DMS79 treated with DMSO at 0.1 percent for 48 hours (cell line): ENCODE measurements at regions not wholly inside any gene's neighbourhood (a gene's known extent, or its start where the extent isn't known, plus 50 kb on each side); places are given as distances from the start of the nearest gene placed in this dataset.

Experiments
- DNase-seq: peaks from one replicate; lab custom pipeline; 2025; lab: John Stamatoyannopoulos, UW

DNA sequence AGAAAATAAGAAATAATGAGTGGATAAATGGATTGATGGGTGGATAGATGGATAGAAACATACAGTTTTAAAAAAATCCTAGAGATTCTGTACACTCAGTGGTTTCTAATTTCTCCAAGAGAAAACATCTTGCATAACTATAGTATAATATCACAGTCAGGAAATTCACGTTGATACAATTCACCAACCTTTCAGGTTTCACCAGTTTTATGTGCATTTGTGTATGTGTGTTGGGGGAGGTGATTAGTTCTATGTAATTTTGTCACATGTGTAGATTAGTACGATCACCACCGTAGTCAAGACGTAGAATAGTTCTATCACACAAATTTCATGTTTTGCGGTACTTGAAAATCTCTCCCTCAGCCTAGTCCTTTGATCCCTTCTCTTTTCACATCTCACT lies 288.2 kb upstream of the LRATD1 start:
- DNase-seq: no peak

DNA sequence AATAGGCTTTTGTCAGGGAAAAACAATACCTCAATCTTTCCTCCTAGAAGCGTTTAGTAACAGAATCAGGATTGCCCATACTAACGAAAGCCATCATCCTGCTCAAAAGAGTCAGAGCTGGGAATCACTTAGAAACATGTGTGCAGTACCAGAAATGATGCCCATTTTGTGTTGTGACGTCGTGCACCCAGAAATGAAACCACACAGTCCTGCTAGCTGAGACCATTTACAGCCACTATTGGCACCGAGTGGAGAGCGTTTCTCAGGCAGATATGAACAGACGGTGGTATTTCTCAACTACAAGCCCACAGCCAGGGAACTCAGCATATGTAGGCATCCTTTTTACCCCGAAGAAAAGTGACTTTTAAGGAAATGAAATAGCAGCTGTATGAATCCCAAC lies 284.3 kb upstream of the LRATD1 start:
- no peak for DNase-seq

DNA sequence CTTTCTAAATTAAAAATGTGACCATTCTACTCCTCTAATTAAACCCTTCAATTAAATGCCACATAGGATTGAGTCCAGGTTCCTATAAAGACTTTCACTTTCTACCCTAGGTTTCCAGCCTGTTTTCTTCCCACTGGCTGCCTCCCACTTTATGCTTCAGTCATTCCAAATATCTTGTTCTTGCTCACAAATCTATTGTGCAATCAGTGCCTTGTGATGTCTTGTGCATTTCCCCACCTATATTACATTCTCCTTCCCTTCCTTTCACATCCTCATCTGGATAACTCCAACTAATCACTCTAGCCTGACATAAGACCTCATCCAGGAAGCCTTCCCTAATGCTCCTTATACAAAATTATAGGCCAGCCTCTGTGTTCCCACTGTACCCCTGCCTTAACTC lies 281.7 kb upstream of the LRATD1 start:
- no peak for DNase-seq

DNA sequence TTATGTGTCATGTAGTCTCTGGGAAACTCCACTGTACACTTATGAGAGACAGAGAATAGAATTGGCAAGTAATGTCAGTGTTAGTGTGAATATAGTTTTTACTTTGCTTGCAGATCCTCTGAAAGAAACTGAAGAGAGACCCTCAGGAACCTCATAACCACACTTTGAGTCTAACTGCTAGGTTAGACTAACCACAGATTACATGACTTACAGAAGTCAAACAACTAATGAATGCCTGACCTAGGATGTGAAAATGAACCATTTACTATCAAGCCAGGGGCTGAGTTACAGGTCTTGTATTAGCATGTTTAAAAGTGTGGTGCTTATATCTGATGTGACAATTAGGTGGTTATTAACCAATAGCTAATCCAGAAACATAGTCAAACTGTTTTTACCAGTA lies 280.4 kb upstream of the LRATD1 start:
- no peak for DNase-seq

DNA sequence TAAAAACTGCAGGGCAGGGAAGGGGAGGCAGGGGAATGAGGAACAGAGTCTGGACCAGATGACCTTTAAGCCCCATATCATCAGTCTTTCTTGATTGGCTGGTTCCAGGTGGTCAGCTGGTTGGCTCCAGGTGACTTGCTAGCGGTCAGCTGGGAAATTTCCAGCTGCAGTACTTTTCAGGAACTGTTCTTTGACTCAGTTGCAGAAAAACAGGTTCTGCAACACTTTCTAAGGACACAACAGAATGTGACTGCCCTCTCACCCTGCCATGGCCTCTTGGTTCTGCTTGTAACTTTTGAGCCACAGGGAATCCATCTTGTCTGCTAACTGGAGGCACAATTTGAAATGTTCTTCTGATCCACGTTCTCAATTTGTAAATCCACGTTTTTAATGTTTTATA lies 278.3 kb upstream of the LRATD1 start:
- DNase-seq: no peak

DNA sequence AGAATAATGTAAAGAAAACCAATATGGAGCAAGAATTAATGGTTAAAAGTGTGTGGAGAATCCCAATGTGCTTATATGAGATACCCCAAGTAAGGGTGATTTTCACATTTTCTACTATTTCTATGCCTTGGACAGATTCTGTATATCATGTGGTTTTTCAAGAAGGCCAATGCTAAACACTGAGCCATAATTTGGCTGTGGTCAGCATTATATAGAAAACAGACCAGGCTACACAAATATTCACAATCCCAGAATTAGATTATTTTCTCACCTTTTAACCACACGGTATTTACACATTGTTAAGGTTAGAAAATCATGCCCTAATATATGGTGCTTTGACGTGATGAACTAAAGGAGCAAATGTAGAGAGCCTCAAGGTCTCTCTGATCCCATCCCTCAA lies 277.4 kb upstream of the LRATD1 start:
- DNase-seq: no peak

DNA sequence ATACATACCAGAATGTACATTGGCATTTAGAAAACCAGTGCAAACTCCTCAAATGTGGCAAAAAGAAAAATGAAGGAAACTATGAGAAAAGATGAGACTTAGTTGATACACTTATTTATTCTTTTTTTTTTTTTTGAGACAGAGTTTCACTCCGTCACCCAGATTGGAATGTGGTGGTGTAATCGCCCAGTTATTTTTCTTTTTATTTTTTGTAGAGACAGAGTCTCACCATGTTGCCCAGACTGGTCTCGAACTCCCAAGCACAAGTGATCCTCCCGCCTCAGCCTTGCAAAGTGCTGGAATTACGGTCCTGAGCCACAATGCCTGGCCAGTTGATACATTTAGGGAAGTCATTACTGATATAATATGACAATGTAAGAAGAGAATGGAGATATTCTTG lies 274.2 kb upstream of the LRATD1 start:
- DNase-seq: no peak

DNA sequence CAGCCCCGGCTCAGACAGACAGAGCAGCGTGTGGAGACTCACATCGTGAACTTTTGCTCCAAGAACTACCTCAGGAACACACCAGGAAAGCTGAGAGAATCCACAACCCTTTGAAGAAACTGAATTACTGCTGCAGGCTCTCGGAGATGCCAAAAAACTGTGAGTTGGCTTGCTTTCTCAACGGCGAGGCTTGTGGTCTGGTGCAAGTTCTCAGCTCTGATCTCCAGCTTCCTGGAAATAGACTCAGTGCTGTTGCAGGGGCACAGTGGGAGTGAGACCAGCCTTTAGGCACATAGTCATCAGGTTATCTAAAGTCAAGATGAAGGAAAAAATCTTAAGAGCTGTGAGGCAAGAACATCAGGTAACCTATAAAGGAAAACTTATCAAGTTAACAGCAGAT lies 273.7 kb upstream of the LRATD1 start:
- no peak for DNase-seq

DNA sequence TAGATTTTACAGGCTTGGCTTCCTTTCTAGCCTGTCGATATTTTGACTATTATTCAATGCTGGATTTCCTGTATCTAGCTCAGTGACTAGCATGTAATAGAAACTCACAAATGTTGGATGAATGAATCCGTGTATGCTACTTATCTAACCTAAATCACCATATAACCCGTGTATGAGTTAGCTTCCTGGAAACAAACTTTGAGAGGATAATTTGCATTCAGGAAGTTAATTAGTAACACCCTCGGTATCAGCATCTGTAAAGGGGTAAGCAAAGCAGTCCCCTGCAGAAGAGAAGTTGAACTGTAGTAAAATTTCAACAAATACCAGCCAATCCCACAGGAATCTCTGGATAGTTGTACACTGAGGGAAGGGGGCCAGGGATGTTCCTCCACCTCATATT lies 269.4 kb upstream of the LRATD1 start:
- DNase-seq: no peak

DNA sequence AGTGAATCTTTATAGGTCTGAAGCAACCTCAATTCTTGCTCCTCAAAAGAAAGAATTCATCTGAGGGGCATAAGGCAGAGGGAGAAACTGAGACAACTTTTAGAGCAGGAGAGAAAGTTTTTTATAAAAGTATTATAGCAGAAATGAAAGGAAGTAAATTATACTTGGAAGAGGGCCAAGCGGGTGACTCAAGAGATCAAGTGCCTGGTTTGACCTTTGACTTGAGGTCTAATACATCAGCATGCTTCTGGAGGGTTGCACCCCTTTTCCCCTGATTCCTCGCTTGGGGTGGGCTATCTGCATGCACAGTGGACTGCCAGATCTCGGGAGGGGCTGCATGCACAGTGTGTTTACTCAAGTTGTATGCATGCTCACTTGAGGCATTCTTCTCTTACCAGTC lies 268.5 kb upstream of the LRATD1 start:
- DNase-seq: no peak

DNA sequence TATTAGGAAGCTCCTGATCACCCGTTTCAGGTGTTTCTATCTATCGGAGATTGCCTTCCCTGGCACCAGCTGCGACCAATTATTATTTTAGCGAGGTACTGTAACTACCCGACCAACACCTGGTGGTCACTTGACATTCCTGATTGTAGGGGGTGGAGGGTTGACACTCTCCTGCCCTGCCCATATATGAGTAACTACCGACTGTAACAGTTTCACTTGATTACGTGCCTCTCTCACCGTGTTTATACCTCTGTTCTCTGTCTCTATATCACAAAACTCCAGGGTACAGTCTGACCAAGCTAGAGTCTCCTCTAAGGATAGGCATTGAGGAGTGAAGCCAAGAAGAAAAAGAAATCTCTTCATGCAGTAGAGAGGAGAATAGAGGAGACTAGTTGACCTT lies 268.0 kb upstream of the LRATD1 start:
- DNase-seq: no peak

DNA sequence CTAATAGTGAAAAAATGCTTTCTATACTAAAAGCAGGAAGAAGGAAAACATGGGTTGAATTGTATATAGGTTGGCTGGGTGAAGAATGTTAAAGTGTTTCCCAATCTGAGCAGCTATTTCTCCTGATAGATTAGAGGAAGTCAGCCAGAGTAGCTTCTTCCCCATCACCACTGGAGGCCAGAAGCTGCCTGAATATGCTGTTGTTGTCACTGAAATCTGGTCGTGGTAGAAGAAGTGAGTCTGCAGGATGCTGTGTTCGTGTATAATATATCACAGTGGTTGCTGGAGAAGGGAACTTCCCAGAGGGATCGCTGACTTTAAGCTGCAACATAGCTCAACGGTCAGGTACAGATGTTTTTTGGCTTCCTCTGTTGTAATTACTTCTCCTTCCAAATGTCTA lies 247.5 kb upstream of the LRATD1 start:
- no peak for DNase-seq

DNA sequence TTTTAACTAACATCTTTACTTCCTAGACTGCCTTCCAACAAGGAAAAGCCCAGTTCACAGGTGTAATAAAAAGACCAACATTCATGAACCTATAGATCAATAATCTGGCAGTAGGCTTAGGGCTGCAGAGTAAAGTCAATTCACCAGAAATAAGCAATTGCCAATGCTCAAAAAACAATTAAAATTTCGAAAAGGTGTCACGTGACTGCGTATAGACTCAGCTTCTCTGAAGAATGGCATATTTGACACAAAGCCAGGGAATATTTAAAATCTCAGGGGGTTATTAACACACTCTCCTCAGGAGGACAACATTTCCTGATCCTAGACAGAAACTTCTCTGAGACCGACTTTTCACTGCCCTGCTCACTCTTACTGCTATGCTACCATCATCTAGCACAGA lies 245.2 kb upstream of the LRATD1 start:
- DNase-seq: no peak

DNA sequence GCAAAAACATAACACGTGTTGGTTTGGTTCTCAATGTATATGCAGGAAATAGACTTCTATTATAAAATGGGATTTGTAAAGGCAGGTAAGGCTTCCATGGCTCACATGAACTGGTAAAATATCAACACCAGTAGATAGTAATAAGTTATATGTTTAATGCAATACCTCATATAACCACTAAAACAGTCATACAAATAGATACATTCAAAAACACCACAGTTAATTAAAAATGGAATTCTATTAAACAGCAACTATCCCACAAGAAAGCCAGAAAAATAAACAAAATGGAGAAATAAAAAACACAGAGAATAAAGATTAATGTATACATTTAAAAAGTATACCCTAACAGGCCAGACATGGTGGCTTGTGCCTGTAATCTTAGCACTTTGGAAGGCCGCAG lies 243.8 kb upstream of the LRATD1 start:
- DNase-seq: no peak

DNA sequence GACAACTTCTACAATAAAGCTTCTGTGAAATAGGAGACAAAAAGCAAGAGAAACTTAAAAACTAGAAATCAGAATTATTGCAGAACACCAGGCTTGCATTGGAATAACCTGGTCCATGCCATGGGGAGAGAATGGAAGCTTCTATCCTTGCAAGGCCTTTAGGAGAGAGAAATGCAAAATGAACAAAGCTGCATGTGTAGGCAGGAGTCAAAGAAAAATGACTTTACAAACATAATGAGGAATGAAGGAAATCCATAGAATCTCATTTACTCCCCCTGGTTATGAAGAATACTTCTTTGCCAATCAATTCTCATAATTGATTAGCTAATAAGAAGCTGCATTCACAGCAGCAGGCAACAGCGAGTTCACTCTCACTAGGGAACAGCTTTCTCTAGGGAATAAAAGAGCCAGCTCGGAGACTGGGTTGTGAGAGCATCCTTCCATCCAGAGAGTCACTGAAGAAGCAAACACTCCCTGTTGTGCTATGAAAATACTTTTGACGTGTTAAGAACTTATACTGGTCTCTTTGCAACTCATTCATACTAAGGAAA lies 235.9 kb upstream of the LRATD1 start:
- no peak for DNase-seq

DNA sequence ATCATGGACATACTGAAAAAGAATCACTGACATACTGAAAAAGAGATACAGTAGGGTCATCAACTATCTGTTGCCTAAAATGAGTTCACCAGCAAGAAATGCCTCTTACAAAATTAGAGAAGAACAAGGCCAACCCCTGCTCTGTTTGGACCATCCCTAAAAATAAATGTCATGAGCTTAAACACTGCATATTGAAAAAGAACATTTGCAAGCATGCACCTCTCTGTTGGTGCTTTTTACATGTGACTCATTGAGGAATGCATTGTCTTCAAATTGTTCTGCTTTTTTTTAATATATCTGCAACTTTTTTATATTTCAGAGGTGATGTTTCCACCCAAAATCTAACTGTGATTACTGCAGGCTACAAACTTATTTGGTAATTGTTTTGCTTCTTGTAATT lies 233.9 kb upstream of the LRATD1 start:
- DNase-seq: no peak

DNA sequence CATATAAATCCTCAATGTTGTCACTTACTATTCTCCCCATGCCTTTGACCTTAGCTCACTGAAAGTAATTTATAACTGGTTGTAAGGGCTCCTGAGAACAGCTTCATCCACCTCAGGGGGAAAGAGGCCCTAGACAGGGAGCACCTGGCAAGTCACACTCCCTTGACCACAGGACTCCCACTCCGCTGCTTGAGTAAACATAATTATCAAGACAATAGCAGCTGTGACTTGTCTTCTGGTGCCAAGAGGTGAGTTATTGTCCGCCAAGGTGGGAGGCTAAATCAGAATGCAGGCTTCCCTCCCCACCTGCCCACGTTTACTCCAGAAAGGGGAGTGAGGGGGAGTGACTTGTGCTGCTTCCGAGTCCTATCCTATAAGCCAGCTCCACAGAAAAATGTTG lies 230.6 kb upstream of the LRATD1 start:
- peak; percentile 97 for DNase-seq

DNA sequence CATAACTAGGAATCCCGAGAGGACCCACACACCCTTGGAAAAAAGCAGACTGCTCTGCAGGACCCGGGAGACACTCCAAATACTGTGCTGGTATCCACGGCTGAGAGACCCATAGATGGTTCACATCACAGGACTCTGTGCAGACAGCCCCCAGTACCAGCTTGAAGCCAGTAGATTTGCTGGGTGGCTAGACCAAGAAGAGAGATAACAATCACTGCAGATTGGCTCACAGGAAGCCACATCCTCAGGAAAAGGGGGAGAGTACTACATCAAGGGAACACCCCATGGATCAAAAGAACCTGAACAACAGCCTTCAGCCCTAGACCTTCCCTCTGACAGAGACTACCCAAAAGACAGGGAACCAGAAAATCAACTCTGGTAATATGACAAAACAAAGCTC lies 223.8 kb upstream of the LRATD1 start:
- no peak for DNase-seq

DNA sequence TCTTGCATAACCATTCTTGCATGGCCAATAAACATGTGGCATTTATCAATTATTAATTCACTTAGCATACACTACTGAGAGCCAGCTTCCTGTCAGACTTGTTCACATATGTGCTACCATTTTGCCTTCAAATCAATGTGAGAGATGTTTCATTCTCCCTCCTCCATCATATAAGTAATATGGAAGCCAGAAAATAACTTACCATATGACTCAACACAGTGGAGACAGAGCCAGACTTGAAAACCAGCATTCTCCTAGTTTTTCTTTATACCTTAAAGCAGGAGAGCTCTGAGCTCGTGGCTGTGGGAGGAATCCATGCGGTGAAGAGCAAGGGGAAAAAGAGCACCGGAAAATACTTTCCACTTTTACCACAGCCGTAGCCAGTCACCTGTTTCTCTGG lies 215.0 kb upstream of the LRATD1 start:
- no peak for DNase-seq

DNA sequence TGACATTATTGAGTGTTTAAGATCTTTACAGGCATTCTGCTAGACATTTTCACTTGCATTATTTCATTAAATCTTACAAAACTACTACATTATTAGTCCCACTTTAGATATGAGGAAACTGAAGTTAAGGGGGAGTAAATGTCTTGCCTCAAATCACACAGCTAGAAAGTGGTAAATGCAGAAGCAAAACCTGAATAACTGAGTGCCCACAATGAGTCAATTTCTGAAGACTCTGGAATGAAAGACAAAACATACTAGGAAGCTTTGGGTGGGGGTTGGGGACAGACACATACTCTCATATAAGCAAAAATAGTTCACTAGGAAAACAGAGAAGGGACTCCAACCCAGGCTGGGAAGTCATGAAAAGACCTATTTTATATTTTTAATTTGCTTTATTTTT lies 214.4 kb upstream of the LRATD1 start:
- no peak for DNase-seq

DNA sequence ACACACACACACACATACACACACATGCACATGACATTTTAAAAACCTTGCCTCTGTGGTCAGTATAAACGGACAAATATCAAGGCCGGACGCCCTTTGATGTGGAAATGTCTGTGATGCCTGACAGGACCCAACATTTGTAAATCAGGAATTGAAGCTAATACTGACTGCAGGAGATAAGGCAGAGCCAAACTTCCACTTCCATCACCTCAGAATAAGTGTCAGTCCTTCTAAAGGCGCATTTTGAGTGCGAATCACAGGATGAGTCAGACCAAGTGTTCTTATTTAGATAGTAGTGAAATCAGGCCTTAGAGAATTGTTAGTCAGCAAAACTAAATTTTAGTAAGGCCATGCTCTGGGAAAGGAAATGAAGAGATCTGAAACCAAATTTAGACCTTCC lies 211.7 kb upstream of the LRATD1 start:
- DNase-seq: no peak

DNA sequence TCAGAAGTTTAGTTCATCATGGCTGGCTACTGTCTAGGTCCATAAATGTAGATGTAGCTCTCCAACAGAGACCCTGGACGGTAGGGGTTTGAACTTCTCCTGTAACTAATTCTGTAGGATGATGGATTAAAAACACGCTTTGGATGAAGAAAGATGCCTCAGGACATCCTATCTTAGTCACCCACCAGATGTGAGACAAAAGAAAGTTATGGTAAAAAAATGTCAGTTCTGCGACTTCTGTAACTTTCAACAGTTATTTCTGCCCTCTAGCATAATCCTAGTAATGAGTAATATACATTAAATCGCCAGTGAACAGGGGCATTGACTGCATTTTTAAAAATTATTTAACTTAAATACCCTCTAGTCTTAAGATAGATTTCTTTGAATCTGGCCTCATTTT lies 210.1 kb upstream of the LRATD1 start:
- DNase-seq: no peak

DNA sequence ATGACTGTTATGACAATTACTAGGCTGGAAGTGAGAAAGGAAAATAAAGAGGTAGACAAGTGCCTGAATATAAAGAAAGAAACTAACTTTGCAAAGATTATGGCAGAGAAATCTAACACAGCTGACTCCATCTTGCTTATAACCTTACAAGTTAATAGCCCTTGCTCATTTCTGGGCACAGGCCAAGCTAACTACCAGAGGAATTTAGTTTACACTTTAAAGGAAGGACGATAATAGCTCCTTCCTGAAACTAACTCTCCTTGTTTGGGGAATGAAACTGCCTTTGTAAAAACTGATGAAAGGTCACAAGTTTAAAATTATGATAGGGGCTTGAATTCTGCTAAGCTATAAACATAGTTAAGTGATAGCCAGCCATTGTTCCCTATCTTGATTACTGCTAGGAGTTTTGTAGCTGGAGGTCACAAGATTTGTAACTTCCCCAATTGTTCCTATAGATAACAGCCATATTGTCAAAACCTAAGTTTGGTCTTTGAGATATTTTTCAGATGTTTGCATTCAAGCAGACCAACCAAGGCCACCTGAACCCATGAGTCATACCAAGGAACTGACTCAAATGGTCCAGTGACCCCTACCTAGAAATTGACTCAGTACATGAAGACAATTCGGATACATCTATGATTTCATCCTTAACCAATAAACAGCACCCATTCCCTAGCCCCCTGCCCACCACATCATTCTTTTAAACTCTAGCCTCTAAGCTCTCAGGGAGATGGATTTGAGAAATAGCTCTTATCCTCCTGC lies 209.2 kb upstream of the LRATD1 start:
- no peak for DNase-seq
